Activated CD8-positive, alpha-beta memory T cell treated with anti-CD3 and anti-CD28 coated beads for 4 hours (primary cell): ENCODE measurements at regions not wholly inside any gene's neighbourhood (a gene's known extent, or its start where the extent isn't known, plus 50 kb on each side); places are given as distances from the start of the nearest gene placed in this dataset.

Source experiments
- DNase-seq, 2 donors: peaks; one replicate each; pipeline ENCODE4 v3.0.0-alpha.2; 2020; ENCODE audit warnings: low read depth in 2 of 2

DNA sequence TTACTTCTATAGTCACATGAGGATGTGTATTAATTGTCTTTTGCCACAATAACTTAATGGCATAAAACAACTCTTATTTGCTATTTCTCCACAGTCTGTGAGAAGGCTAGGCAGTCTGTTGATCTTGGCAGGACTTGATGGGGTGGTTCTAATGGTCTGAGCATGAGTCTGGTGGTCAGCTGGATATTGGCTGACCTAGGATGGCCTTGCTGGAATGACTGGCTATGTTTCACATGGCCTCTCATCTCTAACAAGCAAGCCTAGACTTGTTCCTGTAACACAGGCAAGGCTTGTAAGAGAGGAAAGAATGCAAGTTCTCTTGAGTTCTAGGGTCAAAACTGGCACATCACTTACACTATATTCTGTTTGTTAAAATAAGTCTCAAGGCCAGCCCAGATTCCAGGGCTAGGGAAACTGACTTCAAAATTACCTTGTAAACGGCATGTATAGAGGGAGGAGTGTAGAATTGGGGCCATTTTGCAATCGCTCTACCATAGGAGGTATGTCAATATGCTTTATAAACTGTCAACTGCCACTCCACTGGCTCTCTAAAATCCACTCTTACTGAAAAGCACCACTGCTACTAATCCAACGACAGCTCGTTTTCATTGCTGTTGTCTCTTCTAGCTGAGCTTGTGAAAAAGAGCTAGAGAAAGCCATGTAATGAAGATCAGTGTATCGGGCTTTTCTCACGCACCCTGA lies 325.0 kb upstream of the PKDCC start:
- no peak for DNase-seq

GRCh38 chr2:41723526-41723925 lies 324.3 kb upstream of the PKDCC start:
- DNase-seq: no peak

GRCh38 chr2:41724465-41724864 lies 323.4 kb upstream of the PKDCC start:
- no peak for DNase-seq

DNA sequence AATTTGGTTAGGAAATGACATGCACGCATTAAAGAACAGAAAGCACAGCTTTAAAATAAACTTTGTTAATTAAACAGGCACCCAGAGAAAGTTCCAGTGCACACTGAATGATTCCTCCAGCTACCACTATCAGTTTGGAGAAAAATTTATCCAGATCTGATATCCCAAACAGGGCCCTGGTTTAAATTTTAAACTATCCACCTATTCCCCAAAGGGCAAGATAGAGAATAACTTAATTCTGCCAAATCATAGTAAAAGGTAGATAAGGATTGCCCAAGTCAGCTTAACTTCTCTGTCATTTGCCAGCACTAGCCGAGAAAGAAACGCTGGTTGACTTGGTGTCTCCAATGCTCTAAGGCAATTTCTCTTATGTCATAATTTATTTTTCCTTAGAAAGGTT lies 321.9 kb upstream of the PKDCC start:
- no peak for DNase-seq

- DNase-seq: no peak
Measured at GRCh38 chr2:41726364-41726763, 321.5 kb upstream of the PKDCC start.

GRCh38 chr2:41727152-41727551 lies 320.7 kb upstream of the PKDCC start:
- DNase-seq: no peak

DNA sequence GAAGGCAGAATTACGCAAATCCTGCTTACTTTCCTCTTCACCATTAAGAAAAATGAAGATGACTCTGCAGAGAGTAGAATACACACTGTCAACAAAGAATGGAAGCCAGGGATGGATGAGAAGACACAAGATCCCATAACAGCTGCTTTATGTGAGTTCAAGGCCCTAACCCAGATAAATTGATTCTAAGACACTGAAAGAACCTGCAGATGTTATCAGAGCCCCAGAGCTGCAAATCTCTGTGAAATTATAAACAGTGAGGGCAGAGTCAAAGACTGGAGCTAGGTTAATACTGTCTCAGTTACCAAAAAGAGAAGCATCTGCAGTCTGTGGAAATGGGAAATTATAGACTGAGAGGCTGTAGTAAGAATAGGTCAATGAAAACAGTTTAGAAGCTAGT lies 320.1 kb upstream of the PKDCC start:
- no peak for DNase-seq

GRCh38 chr2:41728788-41729338 lies 319.0 kb upstream of the PKDCC start:
- no peak for DNase-seq

GRCh38 chr2:41729800-41730364 lies 317.9 kb upstream of the PKDCC start:
- no peak for DNase-seq

DNA sequence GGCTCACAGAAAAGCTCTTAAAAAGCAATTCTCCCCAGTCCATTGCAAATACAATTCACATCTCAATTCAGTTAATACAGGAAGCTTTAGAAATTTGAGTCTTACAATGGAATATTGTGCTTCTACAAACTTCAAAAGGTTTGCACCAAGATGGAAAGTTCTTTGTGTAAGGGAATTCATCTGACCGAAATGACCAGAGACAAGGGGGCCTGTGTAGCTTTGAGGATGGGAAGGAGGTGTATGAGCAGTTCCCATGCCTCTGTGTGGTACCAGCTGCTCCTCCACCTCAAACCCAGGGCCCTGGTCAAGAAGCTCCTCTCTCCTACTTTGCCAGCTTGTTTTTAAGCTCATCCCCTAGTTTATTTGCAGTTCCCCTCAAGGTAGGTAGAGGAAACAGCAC lies 312.8 kb upstream of the PKDCC start:
- DNase-seq: no peak

GRCh38 chr2:41735476-41735875 lies 312.3 kb upstream of the PKDCC start:
- DNase-seq: no peak

GRCh38 chr2:41736105-41736567 lies 311.7 kb upstream of the PKDCC start:
- DNase-seq: no peak

GRCh38 chr2:41736586-41736985 lies 311.2 kb upstream of the PKDCC start:
- DNase-seq: no peak

- no peak for DNase-seq
Measured at GRCh38 chr2:41737888-41738287, 309.9 kb upstream of the PKDCC start.

DNA sequence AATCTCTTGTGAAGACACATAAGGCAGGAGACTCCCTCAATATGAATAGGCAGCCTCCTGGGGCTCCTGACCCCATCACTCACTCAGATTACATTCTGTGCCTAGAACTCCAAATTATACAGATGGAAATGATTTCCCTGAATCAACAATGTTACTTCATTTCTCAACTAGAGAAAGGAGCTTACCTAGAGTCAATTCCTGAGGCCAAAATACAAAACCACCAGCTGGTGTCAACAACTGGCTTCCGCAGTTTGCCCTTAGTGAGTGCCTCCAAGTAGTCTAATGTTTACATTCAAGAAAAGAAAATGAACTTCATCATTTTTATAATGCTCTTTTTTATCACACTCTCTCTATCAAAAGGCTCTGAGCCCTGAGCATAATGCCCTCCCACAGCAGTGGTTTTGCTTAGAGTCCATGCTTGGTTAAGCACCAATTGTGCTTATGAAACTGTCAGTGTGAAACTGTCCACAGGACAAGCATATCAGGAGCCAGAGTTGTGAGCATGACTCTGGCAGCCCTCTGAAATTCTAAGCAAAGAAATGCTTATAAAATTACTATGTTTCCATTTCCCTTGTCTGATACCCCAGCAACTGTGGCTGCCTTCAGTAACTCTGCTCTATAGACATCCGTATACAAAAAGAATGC lies 305.7 kb upstream of the PKDCC start:
- DNase-seq: no peak

GRCh38 chr2:41743324-41743723 lies 304.5 kb upstream of the PKDCC start:
- DNase-seq: no peak

- DNase-seq: no peak
Measured at GRCh38 chr2:41750829-41751228, 297.0 kb upstream of the PKDCC start.

GRCh38 chr2:41759880-41760279 lies 287.9 kb upstream of the PKDCC start:
- DNase-seq: no peak

DNA sequence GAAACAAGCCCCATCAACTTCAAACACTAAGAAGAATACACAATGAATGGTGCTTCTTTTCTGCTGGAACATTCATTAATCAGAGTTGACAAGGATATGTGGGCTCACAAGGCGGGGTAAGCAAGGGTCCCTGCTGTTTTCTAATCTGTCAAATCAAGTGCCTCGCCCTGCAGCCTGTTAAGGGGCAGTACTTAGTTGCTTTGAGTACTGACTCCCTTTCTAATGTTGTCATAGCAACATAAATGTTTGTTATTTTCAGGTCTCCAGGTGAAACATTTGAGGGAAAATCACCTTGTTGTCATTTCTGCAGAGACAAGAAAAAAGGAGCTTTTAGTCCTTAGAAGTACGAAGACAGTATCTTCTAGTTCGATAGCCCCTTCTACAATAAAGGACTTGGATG lies 284.7 kb upstream of the PKDCC start:
- DNase-seq: no peak

- no peak for DNase-seq
Measured at GRCh38 chr2:41764131-41764530, 283.7 kb upstream of the PKDCC start.

DNA sequence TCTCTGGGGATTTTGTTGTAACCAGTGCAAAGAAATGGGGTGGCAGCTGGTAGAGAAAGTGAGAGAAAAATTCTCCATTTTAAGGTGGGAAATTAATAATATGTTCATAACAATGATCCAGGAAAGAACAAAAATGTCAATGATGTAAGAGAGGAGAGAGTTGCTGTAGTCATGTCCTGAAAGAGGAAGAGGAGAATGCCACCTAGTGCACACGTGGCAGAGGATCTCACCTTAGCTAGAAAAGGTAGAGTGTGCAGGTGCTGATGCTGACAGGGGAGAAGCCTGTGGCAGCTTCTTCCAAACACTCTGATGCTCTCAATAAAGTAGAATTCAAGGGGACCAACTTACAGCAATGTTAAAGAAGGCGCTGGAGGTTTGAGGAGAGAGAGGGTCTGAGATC lies 282.9 kb upstream of the PKDCC start:
- DNase-seq: no peak

- no peak for DNase-seq
Measured at GRCh38 chr2:41768310-41768709, 279.5 kb upstream of the PKDCC start.

DNA sequence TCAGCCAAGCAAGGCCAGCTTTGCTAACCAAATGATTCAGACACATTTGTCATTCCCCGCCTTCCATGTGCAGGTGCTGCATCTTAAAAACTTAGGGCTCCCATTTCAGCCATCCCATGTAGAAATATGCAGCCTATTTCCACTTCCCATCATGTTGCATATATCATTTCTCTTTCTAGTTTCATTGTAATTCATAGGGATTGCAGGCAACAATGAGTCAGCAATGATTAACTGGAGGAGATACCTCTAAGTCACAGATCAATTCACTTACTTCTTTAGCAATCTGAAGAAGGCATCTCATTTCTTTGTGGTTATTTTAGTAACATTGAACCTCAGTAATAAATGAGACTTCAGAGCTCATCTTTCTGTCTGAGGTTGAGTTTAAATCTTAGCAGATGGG lies 276.1 kb upstream of the PKDCC start:
- DNase-seq: no peak
